ENCODE measurements at regions not wholly inside any gene's neighbourhood (a gene's known extent, or its start where the extent isn't known, plus 50 kb on each side); places are given as distances from the start of the nearest gene placed in this dataset.

GRCh38 chr16:6918646-6919045, 414.0 kb upstream of the RBFOX1 start:
- DNase-seq = no peak

- no peak for DNase-seq
Measured at GRCh38 chr16:6916946-6917345, 415.7 kb upstream of the RBFOX1 start.

GRCh38 chr16:6913566-6913965, 419.1 kb upstream of the RBFOX1 start:
- no peak for DNase-seq

- DNase-seq = no peak
Measured at GRCh38 chr16:6910301-6910700, 422.3 kb upstream of the RBFOX1 start.

GRCh38 chr16:6905601-6906000, 427.0 kb upstream of the RBFOX1 start:
- DNase-seq = no peak

- no peak for DNase-seq
Measured at GRCh38 chr16:6903671-6904070, 429.0 kb upstream of the RBFOX1 start.

- DNase-seq = no peak
Measured at GRCh38 chr16:6898896-6899295, 433.7 kb upstream of the RBFOX1 start.

- DNase-seq = no peak
Measured at GRCh38 chr16:6897876-6898485, 434.7 kb upstream of the RBFOX1 start.

GRCh38 chr16:6892966-6893365, 439.7 kb upstream of the RBFOX1 start:
- no peak for DNase-seq

GRCh38 chr16:6891496-6891895, 441.1 kb upstream of the RBFOX1 start:
- no peak for DNase-seq

GRCh38 chr16:6888531-6888930, 444.1 kb upstream of the RBFOX1 start:
- no peak for DNase-seq

- no peak for DNase-seq
Measured at GRCh38 chr16:6884002-6884401, 448.6 kb upstream of the RBFOX1 start.

GRCh38 chr16:6880263-6880662, 452.4 kb upstream of the RBFOX1 start:
- DNase-seq = no peak

GRCh38 chr16:6864671-6865070, 468.0 kb upstream of the RBFOX1 start:
- no peak for DNase-seq

- DNase-seq = no peak
Measured at GRCh38 chr16:6864244-6864643, 468.4 kb upstream of the RBFOX1 start.

GRCh38 chr16:6863135-6863534, 469.5 kb upstream of the RBFOX1 start:
- DNase-seq = no peak

GRCh38 chr16:6861815-6862477, 470.7 kb upstream of the RBFOX1 start:
- DNase-seq = no peak

GRCh38 chr16:6861135-6861814, 471.4 kb upstream of the RBFOX1 start:
- DNase-seq = no peak

- no peak for DNase-seq
Measured at GRCh38 chr16:6857575-6857974, 475.1 kb upstream of the RBFOX1 start.

- no peak for DNase-seq
Measured at GRCh38 chr16:6856578-6856977, 476.1 kb upstream of the RBFOX1 start.

- no peak for DNase-seq
Measured at GRCh38 chr16:6853565-6853964, 479.1 kb upstream of the RBFOX1 start.

- DNase-seq = no peak
Measured at GRCh38 chr16:6852643-6853225, 479.9 kb upstream of the RBFOX1 start.

- no peak for DNase-seq
Measured at GRCh38 chr16:6846452-6846851, 486.2 kb upstream of the RBFOX1 start.

- no peak for DNase-seq
Measured at GRCh38 chr16:6841392-6841791, 491.3 kb upstream of the RBFOX1 start.
